GM18520 (cell line): ENCODE measurements at regions not wholly inside any gene's neighbourhood (a gene's known extent, or its start where the extent isn't known, plus 50 kb on each side); places are given as distances from the start of the nearest gene placed in this dataset.
A peak's percentile ranks its signal among the peaks of the same experiment; 100 is the strongest.

Experiments
- ATAC-seq: cut with Tn5 transposase; IDR thresholded peaks from one replicate; pipeline ENCODE4 v1.9.1; 2021; ENCODE audit not compliant: unreplicated experiment

GRCh38 chr2:193980599-193980998, 1676.4 kb upstream of the SLC39A10 start:
- no peak for ATAC-seq

- ATAC-seq, result no peak
Measured at GRCh38 chr2:193973781-193974180, 1683.2 kb upstream of the SLC39A10 start.

GRCh38 chr2:193966590-193966989, 1690.4 kb upstream of the SLC39A10 start:
- no peak for ATAC-seq

- no peak for ATAC-seq
Measured at GRCh38 chr2:193965263-193965662, 1691.8 kb upstream of the SLC39A10 start.

- ATAC-seq, result no peak
Measured at GRCh38 chr2:193963472-193964119, 1693.4 kb upstream of the SLC39A10 start.

- no peak for ATAC-seq
Measured at GRCh38 chr2:193946806-193947205, 1710.2 kb upstream of the SLC39A10 start.

GRCh38 chr2:193943406-193943960, 1713.5 kb upstream of the SLC39A10 start:
- no peak for ATAC-seq

GRCh38 chr2:193935114-193935513, 1721.9 kb upstream of the SLC39A10 start:
- ATAC-seq, result no peak

- ATAC-seq, result no peak
Measured at GRCh38 chr2:193929131-193929530, 1727.9 kb upstream of the SLC39A10 start.

- no peak for ATAC-seq
Measured at GRCh38 chr2:193907561-193907960, 1712.8 kb upstream of the TMEFF2 start.

GRCh38 chr2:193900292-193900691, 1705.6 kb upstream of the TMEFF2 start:
- no peak for ATAC-seq

GRCh38 chr2:193895226-193895625, 1700.5 kb upstream of the TMEFF2 start:
- no peak for ATAC-seq

GRCh38 chr2:193894081-193894480, 1699.3 kb upstream of the TMEFF2 start:
- ATAC-seq, result no peak

GRCh38 chr2:193891023-193891422, 1696.3 kb upstream of the TMEFF2 start:
- ATAC-seq, result peak; percentile 31

GRCh38 chr2:193885419-193885818, 1690.7 kb upstream of the TMEFF2 start:
- ATAC-seq, result no peak

- no peak for ATAC-seq
Measured at GRCh38 chr2:193883820-193884219, 1689.1 kb upstream of the TMEFF2 start.

- no peak for ATAC-seq
Measured at GRCh38 chr2:193876980-193877379, 1682.2 kb upstream of the TMEFF2 start.

GRCh38 chr2:193869564-193869963, 1674.8 kb upstream of the TMEFF2 start:
- ATAC-seq, result no peak

- ATAC-seq, result no peak
Measured at GRCh38 chr2:193868833-193869232, 1674.1 kb upstream of the TMEFF2 start.

GRCh38 chr2:193868132-193868531, 1673.4 kb upstream of the TMEFF2 start:
- no peak for ATAC-seq

GRCh38 chr2:193867454-193867853, 1672.7 kb upstream of the TMEFF2 start:
- ATAC-seq, result no peak

- ATAC-seq, result no peak
Measured at GRCh38 chr2:193861557-193861956, 1666.8 kb upstream of the TMEFF2 start.

- no peak for ATAC-seq
Measured at GRCh38 chr2:193847991-193848390, 1653.3 kb upstream of the TMEFF2 start.
